ENCODE measurements at regions not wholly inside any gene's neighbourhood (a gene's known extent, or its start where the extent isn't known, plus 50 kb on each side); places are given as distances from the start of the nearest gene placed in this dataset.
A peak's percentile ranks its signal among the peaks of the same experiment; 100 is the strongest.

DNA sequence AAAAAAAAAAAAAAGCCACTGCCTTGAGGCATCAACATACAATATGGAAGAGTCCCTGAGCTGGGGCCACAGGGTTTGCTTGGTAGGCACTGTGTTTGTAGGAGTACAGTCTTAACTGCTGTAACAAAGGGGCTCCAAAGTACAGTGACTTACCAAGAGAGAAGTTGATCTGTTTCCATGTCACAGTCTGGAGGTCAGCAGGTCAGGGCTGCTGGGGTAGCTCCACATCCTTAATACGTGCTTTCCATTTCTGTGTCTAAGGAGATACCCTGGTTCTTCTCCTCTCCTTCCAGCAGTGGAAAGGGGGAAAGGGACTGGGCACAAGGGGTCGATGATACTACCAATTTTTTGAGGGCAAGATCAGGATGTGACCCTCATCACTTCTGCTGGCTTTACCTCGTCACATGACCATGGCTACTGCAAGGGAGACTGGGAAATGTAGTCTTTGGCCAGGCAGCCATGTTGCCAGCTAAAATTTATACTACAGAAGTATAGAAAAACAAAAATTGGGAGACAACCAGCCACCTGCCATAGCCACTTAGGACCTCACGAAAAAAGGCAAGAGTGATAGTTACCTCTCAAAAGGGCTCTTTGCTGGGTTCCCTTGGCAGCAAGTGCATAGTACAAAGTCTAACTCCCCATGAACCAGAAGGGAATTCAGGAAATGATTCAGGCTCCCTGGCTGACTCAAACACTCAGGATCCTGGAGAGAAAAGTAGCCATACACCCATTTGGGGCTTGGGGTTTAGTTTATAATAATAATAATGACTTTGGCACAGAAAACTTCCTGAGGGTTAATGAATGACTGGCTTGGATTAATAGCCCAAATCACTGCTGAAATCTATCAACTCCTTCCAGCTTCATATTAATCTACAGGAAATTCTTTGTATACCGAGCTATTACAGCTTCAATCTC lies 52.7 kb upstream of the ATP5PO start:
- Mint-ChIP-seq H3K4me3 (peak overlapping the region; percentile 56 to 65), H3K27me3 (ENCODE audit: low read depth) (no peaks in the 10 kb centered on the region), H3K36me3 (ENCODE audit: insufficient read depth in 1 of 3, low read depth in 3 of 3) (peaks cover 0 to 1% (median 0%) of the 10 kb centered on the region in 3 experiments; a peak in 2 of 7 replicates), H3K4me1 (peaks cover 15 to 25% of the 10 kb centered on the region in 2 experiments), H3K27ac (peak overlapping the region in 2 of 3 experiments; percentile 73 to 94; a peak in 5 of 7 replicates), H3K9me3 (no peaks in the 10 kb centered on the region)
- peak overlapping the region; percentile 45 for H4K5ac ChIP-seq (ENCODE audit: insufficient read length, low read depth, low read length)
- WGBS (ENCODE audit: extremely low coverage, insufficient read length, low lambda C conversion rate) = no CpG with 5 or more reads among the region's 5 CpGs
- no peaks in the 10 kb centered on the region for H3K27me3 ChIP-seq (ENCODE audit: insufficient read depth, low read length)
- no peak overlapping the region for H3K27ac ChIP-seq (ENCODE audit: insufficient read length, low read depth, low read length)
- peak overlapping the region; percentile 41 for H2AFZ ChIP-seq (ENCODE audit: low read length)
- no peak overlapping the region for H2BK12ac ChIP-seq (ENCODE audit: insufficient read length, low read depth, low read length)
- no peaks in the 10 kb centered on the region for H4K20me1 ChIP-seq (ENCODE audit: control insufficient read depth, insufficient read depth, insufficient read length)
- no peak overlapping the region for H3K23ac ChIP-seq (ENCODE audit: insufficient read length, low read depth, low read length)
- no peak overlapping the region for H2BK120ac ChIP-seq (ENCODE audit: low read depth, low read length, poor library complexity, severe bottlenecking)
- no peak overlapping the region for H3T11ph ChIP-seq (ENCODE audit: low read length)
- H2AK5ac ChIP-seq (ENCODE audit: insufficient read length, low read length) = no peak overlapping the region
- H2BK20ac ChIP-seq (ENCODE audit: low read depth, low read length, poor library complexity, severe bottlenecking) = no peak overlapping the region
- no peak overlapping the region for H4K8ac ChIP-seq (replicated peaks; ENCODE audit: insufficient read length, low read depth, low read length)
- H3K79me2 ChIP-seq (ENCODE audit: insufficient read depth, low read length) = 0 out of 2 replicates have a peak, but pooled peaks cover 2% of the 10 kb centered on the region
- H3K79me1 ChIP-seq (ENCODE audit: insufficient read depth, low read depth, low read length, poor library complexity, severe bottlenecking) = no peaks in the 10 kb centered on the region
- no peaks in the 10 kb centered on the region for H3K4me1 ChIP-seq (ENCODE audit: insufficient read depth, low read length)
- H2BK5ac ChIP-seq (ENCODE audit: insufficient read length, low read length) = no peak overlapping the region
- H3K18ac ChIP-seq (ENCODE audit: insufficient read length, low read depth, low read length) = no peak overlapping the region
- peak overlapping the region; percentile 59; the same call in 1 of the 2 replicates for H3K14ac ChIP-seq (ENCODE audit: insufficient read depth, low read length)
- TF ChIP-seq, protein P1, sequence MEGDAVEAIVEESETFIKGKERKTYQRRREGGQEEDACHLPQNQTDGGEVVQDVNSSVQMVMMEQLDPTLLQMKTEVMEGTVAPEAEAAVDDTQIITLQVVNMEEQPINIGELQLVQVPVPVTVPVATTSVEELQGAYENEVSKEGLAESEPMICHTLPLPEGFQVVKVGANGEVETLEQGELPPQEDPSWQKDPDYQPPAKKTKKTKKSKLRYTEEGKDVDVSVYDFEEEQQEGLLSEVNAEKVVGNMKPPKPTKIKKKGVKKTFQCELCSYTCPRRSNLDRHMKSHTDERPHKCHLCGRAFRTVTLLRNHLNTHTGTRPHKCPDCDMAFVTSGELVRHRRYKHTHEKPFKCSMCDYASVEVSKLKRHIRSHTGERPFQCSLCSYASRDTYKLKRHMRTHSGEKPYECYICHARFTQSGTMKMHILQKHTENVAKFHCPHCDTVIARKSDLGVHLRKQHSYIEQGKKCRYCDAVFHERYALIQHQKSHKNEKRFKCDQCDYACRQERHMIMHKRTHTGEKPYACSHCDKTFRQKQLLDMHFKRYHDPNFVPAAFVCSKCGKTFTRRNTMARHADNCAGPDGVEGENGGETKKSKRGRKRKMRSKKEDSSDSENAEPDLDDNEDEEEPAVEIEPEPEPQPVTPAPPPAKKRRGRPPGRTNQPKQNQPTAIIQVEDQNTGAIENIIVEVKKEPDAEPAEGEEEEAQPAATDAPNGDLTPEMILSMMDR (conservative IDR thresholded peaks at IDR 0.05) = no peak
- H3K9ac ChIP-seq (ENCODE audit: extremely low read depth, insufficient read length, low read length) = no peak overlapping the region
- H2BK15ac ChIP-seq (ENCODE audit: low read depth, low read length) = no peak overlapping the region
- peak overlapping the region; percentile 15 for H3K4me2 ChIP-seq (ENCODE audit: insufficient read depth, insufficient read length, low read length)
- no peak for DNase-seq
- H4K91ac ChIP-seq (ENCODE audit: insufficient read length, low read depth, low read length) = no peak overlapping the region
- peaks cover 2% of the 10 kb centered on the region for H3K23me2 ChIP-seq (ENCODE audit: insufficient read length, low read depth, low read length, poor library complexity, severe bottlenecking)
- no peaks in the 10 kb centered on the region for H3K9me3 ChIP-seq (ENCODE audit: control insufficient read depth, low read depth, low read length)
- H3K56ac ChIP-seq (ENCODE audit: insufficient read length, low read depth, low read length) = no peak overlapping the region
- no peak overlapping the region for H3K4ac ChIP-seq (ENCODE audit: low read depth, low read length)
